Esophagus muscularis mucosa (tissue), 3 donors: ENCODE measurements at regions not wholly inside any gene's neighbourhood (a gene's known extent, or its start where the extent isn't known, plus 50 kb on each side); places are given as distances from the start of the nearest gene placed in this dataset.

Source experiments
- CTCF ChIP-seq, 3 experiments: fragments of 200-600 bp in 2 of 3; fragments of 450-650 bp in 1 of 3; sonication (generic) in 2 of 3; IDR thresholded peaks; one replicate each; pipeline ENCODE4 v1.5.1; 2017 to 2019; ENCODE audit warnings: antibody characterized with exemption in 3 of 3, mild to moderate bottlenecking in 2 of 3, moderate library complexity in 1 of 3
- POLR2AphosphoS5 ChIP-seq, 2 donors: sonication (generic); formaldehyde crosslinking; IDR thresholded peaks; one replicate each; pipeline ENCODE4 v1.6.1; 2017; ENCODE audit warnings: antibody characterized with exemption in 2 of 2

GRCh38 chr12:89846473-89847055, 137.9 kb upstream of the ATP2B1 start:
- TF ChIP-seq CTCF (IDR thresholded peaks at IDR 0.05): no peak
- TF ChIP-seq POLR2AphosphoS5 (IDR thresholded peaks at IDR 0.05): no peak
